GM23338 (cell line): ENCODE measurements at regions not wholly inside any gene's neighbourhood (a gene's known extent, or its start where the extent isn't known, plus 50 kb on each side); places are given as distances from the start of the nearest gene placed in this dataset.

Source experiments
- CREB1 ChIP-seq: fragments of 250-450 bp; sonication (Bioruptor Pico); IDR thresholded peaks from 2 replicates; pipeline ENCODE4 v1.5.0; 2020; ENCODE audit warnings: low read depth, mild to moderate bottlenecking, moderate library complexity
- CTCF ChIP-seq, 2 experiments: fragments of 200-600 bp in 1 of 2; sonication (generic) in 1 of 2; conservative IDR thresholded peaks; 2 replicates each; pipeline versions ENCODE4 v1.5.1 to v1.6.1; 2016 to 2017; ENCODE audit warnings: antibody characterized with exemption in 2 of 2, low read depth in 2 of 2, mild to moderate bottlenecking in 2 of 2, moderate library complexity in 1 of 2
- EZH2 ChIP-seq: fragments of 200-600 bp; sonication (generic); IDR thresholded peaks from one replicate; pipeline ENCODE4 v1.8.0; 2017; ENCODE audit warnings: antibody characterized with exemption, mild to moderate bottlenecking, low read depth; ENCODE audit not compliant: unreplicated experiment
- POLR2AphosphoS5 ChIP-seq: IDR thresholded peaks from 2 replicates; pipeline ENCODE4 v1.6.1; 2016; ENCODE audit warnings: antibody characterized with exemption, low read depth

GRCh38 chr1:81217058-81217457 is 583.7 kb upstream of the ADGRL2 start:
- TF ChIP-seq CTCF (conservative IDR thresholded peaks at IDR 0.05; ENCODE audit: low read depth in 2 of 2) (no peak), POLR2AphosphoS5 (no peak), CREB1 (CRISPR knock-in tag) (no peak), EZH2 (no peak)
